Osteocyte (in vitro differentiated cells): ENCODE measurements at regions not wholly inside any gene's neighbourhood (a gene's known extent, or its start where the extent isn't known, plus 50 kb on each side); places are given as distances from the start of the nearest gene placed in this dataset.

Experiments used
- DNase-seq: peaks from one replicate; pipeline ENCODE4 v3.0.0; 2021; ENCODE audit warnings: mixed read lengths; ENCODE audit not compliant: unreplicated experiment; ENCODE audit errors: extremely low spot score
- H3K27ac Mint-ChIP-seq: one replicate; pipeline ENCODE4 v1.8.0; 2021; ENCODE audit warnings: mild to moderate bottlenecking, mixed read lengths; ENCODE audit not compliant: unreplicated experiment
- H3K27me3 Mint-ChIP-seq: one replicate; pipeline ENCODE4 v1.8.0; 2021; ENCODE audit warnings: mixed read lengths; ENCODE audit not compliant: unreplicated experiment
- H3K36me3 Mint-ChIP-seq: one replicate; pipeline ENCODE4 v1.8.0; 2021; ENCODE audit warnings: mixed read lengths; ENCODE audit not compliant: unreplicated experiment
- H3K4me1 Mint-ChIP-seq: one replicate; pipeline ENCODE4 v1.8.0; 2021; ENCODE audit warnings: mixed read lengths; ENCODE audit not compliant: unreplicated experiment
- H3K4me3 Mint-ChIP-seq: one replicate; pipeline ENCODE4 v1.8.0; 2021; ENCODE audit warnings: mild to moderate bottlenecking, moderate library complexity, mixed read lengths; ENCODE audit not compliant: unreplicated experiment
- H3K9me3 Mint-ChIP-seq: one replicate; pipeline ENCODE4 v1.8.0; 2021; ENCODE audit warnings: mixed read lengths; ENCODE audit not compliant: unreplicated experiment
- TF ChIP-seq, protein P1 (sequence below): fragments of 200-600 bp; sonication (generic); IDR thresholded peaks from 2 replicates; pipeline ENCODE4 v1.5.0; 2021; ENCODE audit warnings: antibody characterized with exemption, mild to moderate bottlenecking, moderate library complexity

DNA sequence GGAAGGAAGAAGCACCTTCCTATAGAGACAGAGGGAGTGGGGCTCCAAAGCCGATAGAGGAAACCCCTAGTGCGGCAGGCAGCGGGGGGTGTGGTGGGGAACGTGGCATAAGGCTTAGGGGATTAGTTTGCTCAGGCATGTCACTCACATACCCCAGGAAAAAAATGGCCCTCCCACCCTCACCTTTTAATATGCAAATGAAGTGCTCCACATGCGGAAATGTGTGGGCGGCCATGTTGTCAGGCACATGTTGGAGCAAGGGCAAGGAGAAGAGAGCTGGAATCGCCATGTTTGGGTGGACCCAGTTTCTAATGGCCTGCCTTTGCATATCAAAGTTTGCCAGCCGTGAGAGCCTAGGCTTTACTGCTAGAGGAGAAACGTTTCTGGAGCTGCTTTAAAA is 758.8 kb downstream of the NR2F1-AS1 start:
- Mint-ChIP-seq H3K4me3 (no peak overlapping the region), H3K4me1 (no peaks in the 10 kb centered on the region), H3K27me3 (no peaks in the 10 kb centered on the region), H3K9me3 (peaks cover 11% of the 10 kb centered on the region), H3K27ac (no peak overlapping the region), H3K36me3 (no peaks in the 10 kb centered on the region)
- DNase-seq: no peak
- TF ChIP-seq, protein P1, sequence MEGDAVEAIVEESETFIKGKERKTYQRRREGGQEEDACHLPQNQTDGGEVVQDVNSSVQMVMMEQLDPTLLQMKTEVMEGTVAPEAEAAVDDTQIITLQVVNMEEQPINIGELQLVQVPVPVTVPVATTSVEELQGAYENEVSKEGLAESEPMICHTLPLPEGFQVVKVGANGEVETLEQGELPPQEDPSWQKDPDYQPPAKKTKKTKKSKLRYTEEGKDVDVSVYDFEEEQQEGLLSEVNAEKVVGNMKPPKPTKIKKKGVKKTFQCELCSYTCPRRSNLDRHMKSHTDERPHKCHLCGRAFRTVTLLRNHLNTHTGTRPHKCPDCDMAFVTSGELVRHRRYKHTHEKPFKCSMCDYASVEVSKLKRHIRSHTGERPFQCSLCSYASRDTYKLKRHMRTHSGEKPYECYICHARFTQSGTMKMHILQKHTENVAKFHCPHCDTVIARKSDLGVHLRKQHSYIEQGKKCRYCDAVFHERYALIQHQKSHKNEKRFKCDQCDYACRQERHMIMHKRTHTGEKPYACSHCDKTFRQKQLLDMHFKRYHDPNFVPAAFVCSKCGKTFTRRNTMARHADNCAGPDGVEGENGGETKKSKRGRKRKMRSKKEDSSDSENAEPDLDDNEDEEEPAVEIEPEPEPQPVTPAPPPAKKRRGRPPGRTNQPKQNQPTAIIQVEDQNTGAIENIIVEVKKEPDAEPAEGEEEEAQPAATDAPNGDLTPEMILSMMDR: no peak

DNA sequence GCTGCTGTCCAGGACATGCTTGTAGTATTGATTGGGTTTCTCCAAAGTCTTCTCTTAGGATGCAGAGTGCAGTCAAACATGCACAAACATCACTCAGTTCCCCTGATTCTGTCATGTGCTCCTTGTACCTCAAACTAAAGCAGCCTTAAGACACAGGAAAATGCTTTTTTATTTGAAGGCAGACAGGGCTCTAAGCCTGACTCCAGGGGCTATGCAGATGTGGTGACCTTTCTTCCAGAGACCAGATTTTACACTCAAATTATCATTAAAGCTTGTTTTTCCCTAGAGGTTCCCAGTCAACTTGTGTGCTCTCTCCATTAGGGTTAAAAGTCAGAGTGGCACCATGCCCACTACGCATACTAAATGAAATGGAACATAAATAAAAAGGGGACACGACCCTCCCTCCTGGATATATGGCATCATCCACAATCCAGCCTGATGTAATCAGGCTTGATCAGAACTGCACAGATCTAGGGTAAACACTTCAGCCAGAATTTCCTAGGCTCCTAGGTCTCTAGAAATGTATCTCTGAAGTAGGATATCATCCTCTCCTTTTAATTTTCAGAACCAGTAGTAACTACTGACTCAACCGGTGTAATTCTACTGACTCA is 771.1 kb downstream of the NR2F1-AS1 start:
- Mint-ChIP-seq H3K36me3 (no peaks in the 10 kb centered on the region), H3K9me3 (no peaks in the 10 kb centered on the region), H3K4me1 (no peaks in the 10 kb centered on the region), H3K4me3 (no peak overlapping the region), H3K27ac (no peak overlapping the region), H3K27me3 (no peaks in the 10 kb centered on the region)
- no peak for DNase-seq
- TF ChIP-seq, protein P1: no peak

DNA sequence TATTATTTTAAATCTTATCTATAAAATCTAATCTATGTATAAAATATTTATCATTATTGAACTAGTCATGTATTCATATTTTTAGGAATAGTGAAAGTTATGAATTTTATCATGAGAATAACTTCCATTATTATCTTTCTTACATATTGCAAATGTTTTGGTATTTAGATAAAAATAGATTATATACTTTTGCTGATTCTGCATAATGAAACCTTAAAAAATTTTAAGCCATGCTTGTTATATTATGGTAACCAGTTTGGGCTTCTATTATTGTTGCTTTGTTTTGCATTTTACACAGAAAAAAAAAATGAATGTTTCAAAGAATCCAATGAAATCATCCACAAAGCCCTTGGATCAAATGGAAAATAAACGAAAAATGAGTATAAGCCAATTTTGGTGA is 772.5 kb downstream of the NR2F1-AS1 start:
- no peaks in the 10 kb centered on the region for H3K27me3 Mint-ChIP-seq
- no peak for DNase-seq

GRCh38 chr5:92807085-92807484 is 773.9 kb downstream of the NR2F1-AS1 start:
- TF ChIP-seq, protein P1: no peak
- Mint-ChIP-seq H3K36me3 (no peaks in the 10 kb centered on the region), H3K27me3 (no peaks in the 10 kb centered on the region), H3K4me1 (no peaks in the 10 kb centered on the region), H3K9me3 (no peaks in the 10 kb centered on the region), H3K27ac (no peak overlapping the region), H3K4me3 (no peak overlapping the region)
- no peak for DNase-seq

More for the DNA sequence above, 772.5 kb downstream of the NR2F1-AS1 start:
- H3K36me3 Mint-ChIP-seq: no peaks in the 10 kb centered on the region
- TF ChIP-seq, protein P1: no peak
- no peaks in the 10 kb centered on the region for H3K4me1 Mint-ChIP-seq
- H3K9me3 Mint-ChIP-seq: no peaks in the 10 kb centered on the region
- H3K27ac Mint-ChIP-seq: no peak overlapping the region
- H3K4me3 Mint-ChIP-seq: no peak overlapping the region

DNA sequence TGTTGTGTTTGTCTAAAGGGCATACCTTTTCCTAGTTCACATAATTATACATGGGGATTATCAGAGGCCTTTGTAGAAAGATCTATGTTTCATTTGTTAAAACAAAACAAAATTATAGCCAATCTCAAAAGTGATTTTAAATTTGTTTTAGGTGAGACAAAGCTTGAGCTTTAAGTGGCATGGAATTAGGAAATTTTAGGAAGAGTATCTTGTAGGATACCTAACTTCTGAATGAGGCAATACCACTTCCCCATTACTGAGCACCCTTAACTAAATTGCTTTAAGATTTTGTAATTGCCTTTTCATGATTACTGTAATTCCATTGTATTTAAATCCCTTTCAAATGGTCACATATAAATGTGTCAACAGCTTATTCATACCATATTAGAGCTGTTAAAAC is 775.6 kb downstream of the NR2F1-AS1 start:
- TF ChIP-seq, protein P1: no peak
- Mint-ChIP-seq H3K27ac (no peak overlapping the region), H3K4me1 (peaks cover 9% of the 10 kb centered on the region), H3K27me3 (no peaks in the 10 kb centered on the region), H3K4me3 (no peak overlapping the region), H3K36me3 (no peaks in the 10 kb centered on the region), H3K9me3 (no peaks in the 10 kb centered on the region)
- DNase-seq: no peak
